TTC549 (cell line): ENCODE measurements at regions not wholly inside any gene's neighbourhood (a gene's known extent, or its start where the extent isn't known, plus 50 kb on each side); places are given as distances from the start of the nearest gene placed in this dataset.
"Not testable (repeated sequence)": the region's sequence is repeated elsewhere in the genome, so short reads cannot be mapped to it uniquely, and the experiment has no call there.

Experiments used
- FAIRE-seq: peaks from 2 replicates; lab custom pipeline; 2012; peaks lifted over from hg19 to GRCh38; lab: Jason Lieb, UNC

DNA sequence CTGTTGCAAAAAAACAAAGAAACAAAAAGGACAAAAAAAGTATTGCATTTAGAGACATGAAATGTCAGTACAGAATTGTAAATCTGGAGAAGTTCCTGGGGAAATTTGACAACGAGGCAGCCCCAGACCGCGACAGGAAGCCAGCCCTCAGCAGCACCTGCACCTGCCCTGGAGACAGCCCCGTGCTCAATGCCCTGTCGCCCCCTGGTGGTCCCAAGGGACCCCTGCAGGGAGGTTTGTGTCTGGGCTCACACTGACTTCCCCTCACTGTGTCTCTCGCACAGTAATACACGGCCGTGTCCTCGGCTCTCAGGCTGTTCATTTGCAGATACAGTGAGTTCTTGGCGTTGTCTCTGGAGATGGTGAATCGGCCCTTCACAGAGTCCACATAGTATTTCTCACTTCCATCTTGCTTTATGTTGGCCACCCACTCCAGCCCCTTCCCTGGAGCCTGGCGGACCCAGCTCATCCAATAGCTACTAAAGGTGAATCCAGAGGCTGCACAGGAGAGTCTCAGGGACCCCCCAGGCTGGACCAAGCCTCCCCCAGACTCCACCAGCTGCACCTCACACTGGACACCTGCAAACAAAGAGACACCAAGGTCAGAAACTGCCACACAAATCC, 535.6 kb downstream of the TMEM121 start:
- not testable (repeated sequence) for FAIRE-seq

DNA sequence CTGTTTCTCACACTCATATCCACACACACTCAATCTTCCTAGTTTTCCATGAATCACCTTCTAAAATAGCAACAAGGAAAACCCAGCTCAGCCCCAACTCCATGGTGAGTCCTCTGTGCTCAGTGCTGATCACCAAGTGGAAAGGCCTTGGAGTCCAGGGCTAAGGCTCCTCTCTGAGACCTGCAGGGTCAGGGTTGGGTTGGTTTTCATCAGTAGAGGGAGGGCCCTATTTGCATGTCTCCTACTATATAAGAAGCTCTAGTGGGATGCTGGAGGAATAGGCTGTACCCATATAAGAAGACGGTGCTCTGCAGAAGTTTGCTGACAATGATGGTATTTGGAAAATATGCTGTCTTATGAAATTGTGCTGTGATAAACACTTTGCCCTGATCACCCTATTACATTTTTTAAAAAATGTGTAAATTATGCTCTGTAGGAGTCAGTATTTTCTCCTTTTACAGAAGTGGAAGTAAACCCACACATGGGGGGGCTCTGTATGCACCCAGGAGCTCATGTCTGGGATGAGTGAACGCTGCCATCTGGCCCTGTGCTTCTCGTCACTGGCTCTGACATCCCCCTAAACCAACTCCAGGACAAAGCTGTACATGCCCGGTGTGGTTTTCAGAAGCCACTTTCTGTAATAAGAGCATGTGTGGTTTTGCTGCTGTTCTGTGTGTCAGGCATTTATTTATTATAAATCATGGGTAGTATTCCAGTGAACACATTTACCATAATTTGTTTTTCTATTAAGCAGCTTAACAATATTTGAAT, 536.3 kb downstream of the TMEM121 start:
- no peak for FAIRE-seq

GRCh38 chr14:106067935-106068334, 541.6 kb downstream of the TMEM121 start:
- FAIRE-seq: no peak

DNA sequence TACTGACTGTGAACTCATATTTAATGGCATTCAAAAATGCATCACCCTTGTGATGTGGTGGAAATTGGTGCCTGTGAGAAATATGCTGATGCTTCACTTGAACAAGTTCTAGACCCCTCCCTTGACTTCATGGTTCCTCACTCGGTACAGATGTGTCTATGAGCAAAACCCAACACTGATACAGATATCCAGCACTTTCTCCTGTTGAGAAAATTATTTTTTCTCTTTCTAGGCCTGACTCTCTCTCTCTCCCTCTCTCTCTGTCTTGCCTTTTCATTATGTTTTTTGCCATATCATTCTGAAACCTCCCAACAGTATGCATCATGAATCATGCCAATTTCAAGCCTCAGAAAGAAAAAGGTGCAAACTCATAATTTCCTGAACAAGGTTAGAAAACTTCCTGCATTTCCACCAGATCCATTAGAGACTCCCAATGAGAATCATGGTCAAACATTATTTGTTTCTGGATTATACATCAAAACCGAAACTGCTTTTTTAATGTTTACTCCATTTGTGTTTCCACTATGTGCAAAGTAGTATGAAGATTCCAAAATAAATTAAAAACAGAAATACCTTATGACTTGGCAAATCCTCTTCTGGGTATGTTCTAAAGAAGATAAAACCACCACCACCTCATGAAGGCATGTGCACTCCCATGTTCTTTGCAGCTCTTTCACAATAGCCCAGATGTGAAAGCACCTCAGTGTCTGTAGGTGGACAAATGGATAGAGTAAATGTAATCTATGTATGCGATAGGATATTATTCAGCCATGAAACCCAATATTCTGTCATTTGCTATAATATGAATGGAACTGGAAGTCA, 543.6 kb downstream of the TMEM121 start:
- no peak for FAIRE-seq

DNA sequence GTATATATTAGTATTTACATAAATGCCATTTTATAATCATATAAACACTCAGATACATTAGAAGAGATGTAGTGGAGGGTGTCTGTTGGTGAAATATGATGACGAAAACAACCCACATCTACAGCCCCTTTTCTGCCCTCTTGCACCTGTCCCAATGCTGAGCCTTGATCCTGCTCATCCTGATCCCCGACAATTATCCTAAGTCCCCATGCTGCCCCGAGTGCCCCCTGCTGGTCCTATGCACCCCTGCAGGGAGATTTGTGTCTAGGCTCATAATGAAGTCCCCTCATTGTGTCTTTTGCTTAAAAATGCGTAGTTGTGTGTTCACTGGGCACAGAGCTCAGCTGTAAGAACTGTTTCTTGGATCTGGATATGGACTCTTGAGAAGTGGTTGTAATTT, 554.5 kb downstream of the TMEM121 start:
- no peak for FAIRE-seq

DNA sequence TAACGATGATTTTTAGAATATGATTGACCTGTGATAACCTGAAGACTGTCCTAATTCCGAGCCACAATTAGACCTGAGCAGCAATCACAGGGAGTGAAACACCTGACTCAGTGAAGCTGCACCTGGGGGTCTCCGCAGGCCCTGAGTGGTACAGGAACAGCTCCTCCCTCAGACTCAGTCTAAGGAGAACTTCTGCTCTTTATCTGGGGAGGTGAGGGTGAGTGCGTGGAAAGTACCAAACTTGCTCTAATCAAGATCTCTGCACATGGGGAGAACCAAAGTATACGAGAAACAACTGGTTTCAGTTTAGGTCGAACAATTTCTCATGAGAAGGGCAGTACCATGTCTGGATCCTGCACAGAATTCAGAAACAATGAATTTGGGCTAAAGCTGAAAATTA, 555.3 kb downstream of the TMEM121 start:
- FAIRE-seq: not testable (repeated sequence)

- no peak for FAIRE-seq
Measured at GRCh38 chr14:106083082-106083481, 556.7 kb downstream of the TMEM121 start.

DNA sequence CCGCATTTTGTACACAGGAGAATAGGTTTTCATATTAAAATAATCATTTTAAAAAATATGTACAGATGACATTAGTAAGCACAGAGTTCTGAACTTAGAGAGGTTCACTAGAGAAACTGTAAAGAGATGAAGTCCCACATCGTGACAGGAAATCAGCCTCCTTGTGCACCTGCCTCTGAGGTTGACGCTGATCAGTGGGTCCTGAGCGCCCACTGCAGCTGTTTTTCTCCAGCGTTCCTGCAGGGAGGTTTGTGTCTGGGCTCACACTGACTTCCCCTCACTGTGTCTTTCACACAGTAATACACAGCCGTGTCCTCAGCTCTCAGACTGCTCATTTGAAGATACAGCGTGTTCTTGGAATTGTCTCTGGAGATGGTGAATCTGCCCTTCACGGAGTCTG, 561.5 kb downstream of the TMEM121 start:
- FAIRE-seq: no peak

GRCh38 chr14:106088860-106089259, 562.5 kb downstream of the TMEM121 start:
- not testable (repeated sequence) for FAIRE-seq

DNA sequence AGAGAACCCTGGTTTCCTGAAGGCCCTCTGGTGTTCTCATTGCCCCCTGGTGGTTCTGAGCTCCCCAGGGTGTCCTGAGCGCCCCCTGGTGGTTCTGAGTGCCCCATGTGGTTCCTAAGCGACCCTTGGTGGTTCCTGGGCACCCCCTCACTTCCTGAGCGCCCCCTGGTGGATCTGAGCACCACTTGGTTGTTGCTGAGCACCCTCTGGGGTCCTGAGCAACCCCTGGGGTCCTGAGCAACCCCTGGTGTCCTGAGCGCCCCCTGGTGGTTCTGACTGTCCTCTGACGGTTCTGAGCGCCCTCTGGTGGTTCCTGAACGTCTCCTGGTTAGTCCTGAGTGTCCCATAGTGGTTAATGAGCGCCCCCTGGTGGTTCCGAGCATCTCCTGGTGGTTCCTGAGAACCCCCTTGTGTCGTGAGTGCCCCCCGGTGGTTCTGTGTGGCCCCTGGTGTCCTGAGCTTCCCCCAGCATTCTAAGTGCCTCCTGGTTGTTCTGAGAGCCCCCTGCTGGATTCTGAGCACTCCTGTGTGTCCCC, 568.3 kb downstream of the TMEM121 start:
- FAIRE-seq: no peak

DNA sequence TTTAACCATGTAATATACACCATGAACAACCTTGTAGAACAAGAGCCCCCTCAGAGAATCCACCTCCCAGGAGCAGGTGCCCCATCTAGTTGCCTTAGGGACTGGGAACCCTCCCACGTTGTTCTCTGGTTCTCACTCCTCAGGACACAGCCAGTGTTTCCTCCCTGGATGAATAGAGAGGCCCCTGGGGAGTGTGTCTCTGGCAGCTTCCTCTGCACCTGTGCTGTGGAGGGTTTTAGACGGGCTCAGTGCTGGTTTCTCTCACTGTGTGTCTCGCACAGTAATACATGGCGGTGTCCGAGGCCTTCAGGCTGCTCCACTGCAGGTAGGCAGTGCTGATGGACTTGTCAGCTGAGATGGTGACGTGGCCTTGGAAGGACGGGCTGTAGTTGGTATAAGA, 581.3 kb downstream of the TMEM121 start:
- no peak for FAIRE-seq

GRCh38 chr14:106109337-106109736, 583.0 kb downstream of the TMEM121 start:
- no peak for FAIRE-seq

GRCh38 chr14:106115401-106115800, 589.0 kb downstream of the TMEM121 start:
- FAIRE-seq: no peak

DNA sequence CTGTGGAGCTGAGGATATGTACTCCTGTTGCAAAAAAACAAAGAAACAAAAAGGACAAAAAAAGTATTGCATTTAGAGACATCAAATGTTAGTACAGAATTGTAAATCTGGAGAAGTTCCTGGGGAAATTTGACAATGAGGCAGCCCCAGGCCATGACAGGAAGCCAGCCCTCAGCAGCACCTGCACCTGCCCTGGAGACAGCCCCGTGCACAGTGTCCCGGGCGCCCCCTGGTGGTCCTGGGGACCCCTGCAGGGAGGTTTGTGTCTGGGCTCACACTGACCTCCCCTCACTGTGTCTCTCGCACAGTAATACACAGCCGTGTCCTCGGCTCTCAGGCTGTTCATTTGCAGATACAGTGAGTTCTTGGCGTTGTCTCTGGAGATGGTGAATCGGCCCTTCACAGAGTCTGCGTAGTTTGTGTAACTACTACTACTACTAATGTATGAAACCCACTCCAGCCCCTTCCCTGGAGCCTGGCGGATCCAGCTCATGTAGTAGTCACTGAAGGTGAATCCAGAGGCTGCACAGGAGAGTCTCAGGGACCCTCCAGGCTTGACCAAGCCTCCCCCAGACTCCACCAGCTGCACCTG, 590.1 kb downstream of the TMEM121 start:
- FAIRE-seq: not testable (repeated sequence)

DNA sequence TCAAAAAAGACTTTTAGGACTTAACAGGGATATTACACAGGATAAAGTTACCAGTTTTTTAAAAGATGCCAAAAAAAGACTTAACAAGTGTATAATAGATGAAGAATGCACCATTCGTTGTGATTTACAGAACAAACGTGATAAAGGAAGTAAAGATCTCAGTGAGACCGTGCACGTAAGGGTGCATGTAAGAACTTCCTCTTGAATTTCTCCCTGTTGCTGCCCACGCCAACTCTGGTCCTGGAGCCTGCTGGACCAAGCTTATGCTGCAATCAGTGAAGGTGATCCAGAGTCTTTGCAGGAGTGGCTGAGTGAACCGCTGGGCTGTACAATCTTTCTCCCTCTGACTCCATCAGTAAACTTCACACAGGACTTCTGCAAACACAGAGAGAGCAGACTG, 593.7 kb downstream of the TMEM121 start:
- FAIRE-seq: no peak

- FAIRE-seq: no peak
Measured at GRCh38 chr14:106129274-106129673, 602.9 kb downstream of the TMEM121 start.

DNA sequence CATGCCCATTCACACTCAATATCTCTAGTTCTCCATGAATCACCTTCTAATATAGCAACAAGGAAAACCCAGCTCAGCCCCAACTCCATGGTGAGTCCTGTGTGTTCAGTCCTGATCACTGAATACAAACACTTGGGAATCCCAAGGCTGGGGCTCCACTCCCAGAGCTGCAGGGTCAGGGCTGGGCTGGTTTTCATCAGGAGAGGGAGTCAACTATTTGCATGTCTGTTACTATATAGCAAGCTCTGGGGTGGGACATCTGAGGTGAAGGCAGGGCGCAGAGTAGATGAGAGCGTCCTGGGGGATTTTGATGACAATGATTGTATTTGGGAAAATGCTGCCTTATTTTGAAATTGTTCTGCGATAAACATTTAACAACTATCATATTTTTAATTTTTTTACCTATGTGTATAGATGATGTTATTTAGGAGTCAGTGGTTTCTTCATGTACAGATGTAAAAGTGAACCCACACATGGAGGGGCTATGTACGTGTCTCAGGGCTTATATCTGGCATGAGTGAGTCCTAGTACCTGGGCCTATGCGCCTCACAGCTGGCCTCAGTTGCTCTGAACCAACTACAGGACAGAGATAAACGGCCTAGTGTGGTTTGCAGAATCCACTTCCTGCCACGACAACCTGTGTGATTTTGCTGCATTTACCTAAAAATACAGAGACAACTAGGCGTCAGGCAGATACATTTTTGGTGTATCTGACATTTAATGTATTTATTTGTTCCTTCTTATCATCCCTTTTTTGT, 603.7 kb downstream of the TMEM121 start:
- not testable (repeated sequence) for FAIRE-seq

GRCh38 chr14:106133126-106133525, 606.7 kb downstream of the TMEM121 start:
- FAIRE-seq: not testable (repeated sequence)

DNA sequence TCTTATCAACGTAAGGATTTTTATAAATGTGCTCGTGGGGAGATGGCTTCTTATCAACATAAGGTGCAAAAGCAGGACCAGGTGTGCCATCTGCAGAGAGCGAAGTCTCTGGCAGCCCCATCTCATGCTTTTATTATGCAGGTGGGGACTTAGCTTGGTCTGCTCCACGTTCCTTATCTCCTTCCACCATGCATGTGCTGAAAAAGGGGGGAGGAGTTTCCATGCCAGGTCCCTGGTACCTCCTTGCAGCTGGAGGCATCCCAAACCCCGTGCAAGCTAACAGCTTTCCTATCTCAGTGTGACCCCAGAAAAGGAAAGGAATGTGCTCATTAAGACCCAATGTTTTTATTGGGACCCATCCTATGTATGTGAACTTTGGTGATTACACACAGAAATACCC, 608.5 kb downstream of the TMEM121 start:
- no peak for FAIRE-seq

DNA sequence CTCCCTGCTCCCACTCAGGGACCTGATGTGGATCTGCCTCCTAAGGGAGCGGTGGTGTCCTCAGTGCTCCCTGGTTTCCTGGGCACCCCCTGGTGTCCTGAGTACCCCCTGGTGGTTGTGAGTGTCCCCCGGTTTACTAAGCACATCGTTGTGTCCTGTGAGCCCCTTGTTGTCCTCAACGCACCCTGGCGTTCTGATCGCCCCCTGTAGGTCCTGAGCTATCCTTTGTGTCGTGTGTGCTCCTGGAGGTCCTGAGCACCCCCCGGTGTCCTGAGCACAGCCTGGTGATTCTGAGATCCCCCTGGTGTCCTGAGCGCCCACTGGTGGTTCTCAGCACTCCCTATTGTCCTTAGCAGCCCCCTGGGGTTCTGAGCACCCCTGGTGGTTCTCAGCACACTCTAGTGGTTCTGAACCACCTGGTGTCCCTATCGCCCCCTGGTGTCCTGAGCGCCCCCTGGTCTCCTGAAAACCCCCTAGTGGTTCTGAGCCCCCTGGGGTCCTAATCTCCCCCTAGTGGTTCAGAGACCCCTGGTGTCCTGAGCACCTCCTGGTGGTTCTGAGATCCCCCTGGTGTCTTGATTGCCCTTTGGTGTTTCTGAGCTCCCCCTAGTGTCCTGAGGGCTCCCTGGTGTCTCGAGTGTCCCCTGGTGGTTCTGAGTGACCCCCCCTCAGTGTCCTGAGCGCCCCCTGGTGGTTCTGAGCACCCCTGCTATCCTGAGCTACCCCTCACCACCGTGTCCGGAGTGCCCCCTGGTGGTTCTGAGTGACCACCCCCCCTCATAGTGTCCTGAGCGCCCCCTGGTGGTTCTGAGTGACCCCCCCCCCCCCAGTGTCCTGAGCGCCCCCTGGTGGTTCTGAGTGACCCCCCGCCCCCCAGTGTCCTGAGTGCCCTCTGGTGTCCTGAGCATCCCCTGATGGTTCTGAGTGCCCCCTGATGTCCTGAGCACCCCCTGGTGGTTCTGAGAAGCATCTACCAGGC, 615.1 kb downstream of the TMEM121 start:
- FAIRE-seq: no peak
